ENCODE measurements at regions not wholly inside any gene's neighbourhood (a gene's known extent, or its start where the extent isn't known, plus 50 kb on each side); places are given as distances from the start of the nearest gene placed in this dataset.

DNA sequence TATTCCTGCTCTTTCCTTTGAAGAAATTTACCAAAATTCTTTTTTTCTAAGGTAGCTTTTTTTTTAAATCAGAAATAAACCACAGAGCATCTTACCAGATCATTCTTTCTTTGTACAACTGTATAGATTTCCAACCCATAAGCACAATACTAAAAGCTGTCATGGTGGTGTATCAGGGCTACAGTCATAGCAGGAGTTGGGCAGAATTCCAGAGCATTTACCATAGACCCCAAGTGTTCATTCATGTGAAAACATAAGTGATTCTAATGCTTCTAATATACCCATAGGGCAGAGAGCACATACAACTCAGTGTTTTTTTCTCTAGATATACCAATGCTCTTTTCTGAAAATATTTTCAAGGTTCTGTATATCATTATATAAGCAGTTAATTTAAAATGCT, 392.5 kb downstream of the FRK start:
- DNase-seq = no peak
- Mint-ChIP-seq H3K4me1 (no peaks in the 10 kb centered on the region), H3K9me3 (no peaks in the 10 kb centered on the region), H3K36me3 (ENCODE audit: low read depth) (no peaks in the 10 kb centered on the region), H3K4me3 (no peak overlapping the region), H3K27ac (no peak overlapping the region), H3K27me3 (ENCODE audit: low read depth, poor library complexity) (no peaks in the 10 kb centered on the region)
- TF ChIP-seq, protein P1, sequence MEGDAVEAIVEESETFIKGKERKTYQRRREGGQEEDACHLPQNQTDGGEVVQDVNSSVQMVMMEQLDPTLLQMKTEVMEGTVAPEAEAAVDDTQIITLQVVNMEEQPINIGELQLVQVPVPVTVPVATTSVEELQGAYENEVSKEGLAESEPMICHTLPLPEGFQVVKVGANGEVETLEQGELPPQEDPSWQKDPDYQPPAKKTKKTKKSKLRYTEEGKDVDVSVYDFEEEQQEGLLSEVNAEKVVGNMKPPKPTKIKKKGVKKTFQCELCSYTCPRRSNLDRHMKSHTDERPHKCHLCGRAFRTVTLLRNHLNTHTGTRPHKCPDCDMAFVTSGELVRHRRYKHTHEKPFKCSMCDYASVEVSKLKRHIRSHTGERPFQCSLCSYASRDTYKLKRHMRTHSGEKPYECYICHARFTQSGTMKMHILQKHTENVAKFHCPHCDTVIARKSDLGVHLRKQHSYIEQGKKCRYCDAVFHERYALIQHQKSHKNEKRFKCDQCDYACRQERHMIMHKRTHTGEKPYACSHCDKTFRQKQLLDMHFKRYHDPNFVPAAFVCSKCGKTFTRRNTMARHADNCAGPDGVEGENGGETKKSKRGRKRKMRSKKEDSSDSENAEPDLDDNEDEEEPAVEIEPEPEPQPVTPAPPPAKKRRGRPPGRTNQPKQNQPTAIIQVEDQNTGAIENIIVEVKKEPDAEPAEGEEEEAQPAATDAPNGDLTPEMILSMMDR (IDR thresholded peaks at IDR 0.05) = no peak

DNA sequence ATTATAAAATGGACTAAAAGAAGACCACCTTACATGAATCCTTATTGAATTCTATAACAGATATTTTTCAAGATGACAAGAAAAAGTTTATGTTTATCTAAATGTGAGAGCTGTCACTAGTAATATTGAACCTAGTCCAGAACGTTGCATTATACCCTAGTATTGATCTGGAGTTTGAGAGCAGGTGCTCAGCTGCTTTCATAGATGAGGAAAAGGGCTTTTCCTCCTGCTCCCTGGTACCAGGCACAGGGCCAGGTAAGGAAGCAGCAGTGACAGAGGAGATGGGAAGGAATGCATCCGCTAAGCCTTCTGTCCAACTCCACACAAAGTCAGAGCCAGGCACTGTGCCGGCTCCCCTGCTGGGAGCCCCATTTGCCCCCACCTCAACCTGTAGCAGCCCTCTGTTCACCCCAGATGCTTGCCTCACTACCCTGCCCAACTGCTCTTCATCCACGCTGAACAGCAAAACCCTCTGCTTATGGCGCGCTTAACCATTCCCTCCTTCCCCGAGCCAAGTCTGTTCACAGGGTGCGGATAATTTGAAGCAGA, 393.1 kb downstream of the FRK start:
- Mint-ChIP-seq H3K27ac (no peak overlapping the region), H3K27me3 (ENCODE audit: low read depth, poor library complexity) (no peaks in the 10 kb centered on the region), H3K4me1 (no peaks in the 10 kb centered on the region), H3K4me3 (no peak overlapping the region), H3K9me3 (no peaks in the 10 kb centered on the region), H3K36me3 (ENCODE audit: low read depth) (no peaks in the 10 kb centered on the region)
- DNase-seq = no peak
- TF ChIP-seq, protein P1 (IDR thresholded peaks at IDR 0.05) = no peak

DNA sequence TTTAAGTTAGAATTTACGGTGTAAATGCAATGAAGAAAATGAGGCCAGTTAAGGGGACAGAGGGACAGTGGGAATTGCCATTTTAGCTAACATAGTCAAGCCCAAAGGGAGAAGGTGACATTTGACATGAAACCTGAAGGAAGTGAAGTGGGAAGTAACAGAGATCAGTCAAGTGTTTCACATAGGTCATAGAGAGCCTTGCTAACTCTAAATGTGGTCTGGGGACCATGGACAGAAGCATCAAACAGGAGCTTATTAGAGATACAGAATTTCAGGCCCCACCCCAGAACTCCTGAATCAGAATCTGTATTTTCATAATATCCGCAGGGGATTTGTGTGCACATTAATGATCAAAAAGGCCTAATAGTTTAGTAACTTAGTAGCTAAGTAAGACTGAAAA, 393.7 kb downstream of the FRK start:
- TF ChIP-seq, protein P1 (IDR thresholded peaks at IDR 0.05) = no peak
- no peaks in the 10 kb centered on the region for H3K36me3 Mint-ChIP-seq (ENCODE audit: low read depth)
- DNase-seq = no peak
- no peak overlapping the region for H3K4me3 Mint-ChIP-seq
- no peaks in the 10 kb centered on the region for H3K27me3 Mint-ChIP-seq (ENCODE audit: low read depth, poor library complexity)
- no peaks in the 10 kb centered on the region for H3K4me1 Mint-ChIP-seq
- H3K9me3 Mint-ChIP-seq = no peaks in the 10 kb centered on the region
- H3K27ac Mint-ChIP-seq = no peak overlapping the region

DNA sequence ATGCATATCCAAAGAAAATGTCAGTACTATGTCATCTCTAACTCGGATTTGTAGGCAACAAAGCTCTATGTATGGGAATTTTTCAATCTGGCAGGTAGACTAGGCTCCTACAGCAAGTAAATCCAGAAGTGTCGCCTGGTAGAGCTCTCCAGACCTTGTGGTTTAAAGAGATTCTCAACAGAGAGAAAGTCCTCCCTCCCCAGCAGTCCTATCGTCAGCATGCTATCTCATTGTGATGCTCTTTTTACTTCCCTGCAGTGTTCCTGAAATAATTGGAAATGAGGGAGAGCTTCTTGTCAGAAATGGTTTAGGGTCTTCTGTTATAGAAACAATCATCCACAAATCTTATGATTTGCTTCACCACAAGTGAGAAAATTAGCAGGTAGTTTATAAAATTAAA, 395.4 kb downstream of the FRK start:
- no peaks in the 10 kb centered on the region for H3K9me3 Mint-ChIP-seq
- no peaks in the 10 kb centered on the region for H3K27me3 Mint-ChIP-seq (ENCODE audit: low read depth, poor library complexity)
- TF ChIP-seq, protein P1 (IDR thresholded peaks at IDR 0.05) = no peak
- H3K4me1 Mint-ChIP-seq = no peaks in the 10 kb centered on the region
- DNase-seq = no peak
- no peaks in the 10 kb centered on the region for H3K36me3 Mint-ChIP-seq (ENCODE audit: low read depth)
- no peak overlapping the region for H3K27ac Mint-ChIP-seq
- H3K4me3 Mint-ChIP-seq = no peak overlapping the region

DNA sequence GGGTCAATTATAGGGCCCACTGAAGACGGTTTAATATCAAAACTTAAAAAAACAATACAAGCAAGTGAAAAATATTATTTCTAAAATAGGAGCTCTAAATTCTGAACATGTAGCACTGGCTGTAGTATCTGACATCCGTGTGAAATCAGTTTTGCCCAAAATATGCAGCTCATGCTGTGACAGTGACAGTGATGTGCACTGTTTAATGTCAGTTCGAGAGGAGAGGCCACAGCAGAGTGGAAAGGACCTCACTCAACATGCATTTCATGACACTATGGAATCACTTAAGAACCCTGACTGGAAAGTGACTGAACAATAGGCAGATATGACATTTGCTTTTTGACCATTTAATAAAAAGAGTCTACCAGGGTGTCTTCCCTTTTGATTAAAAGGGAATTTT, 397.0 kb downstream of the FRK start:
- Mint-ChIP-seq H3K36me3 (ENCODE audit: low read depth) (no peaks in the 10 kb centered on the region), H3K27ac (no peak overlapping the region), H3K27me3 (ENCODE audit: low read depth, poor library complexity) (no peaks in the 10 kb centered on the region), H3K9me3 (no peaks in the 10 kb centered on the region), H3K4me3 (no peak overlapping the region), H3K4me1 (no peaks in the 10 kb centered on the region)
- no peak for DNase-seq
- TF ChIP-seq, protein P1 (IDR thresholded peaks at IDR 0.05) = no peak

DNA sequence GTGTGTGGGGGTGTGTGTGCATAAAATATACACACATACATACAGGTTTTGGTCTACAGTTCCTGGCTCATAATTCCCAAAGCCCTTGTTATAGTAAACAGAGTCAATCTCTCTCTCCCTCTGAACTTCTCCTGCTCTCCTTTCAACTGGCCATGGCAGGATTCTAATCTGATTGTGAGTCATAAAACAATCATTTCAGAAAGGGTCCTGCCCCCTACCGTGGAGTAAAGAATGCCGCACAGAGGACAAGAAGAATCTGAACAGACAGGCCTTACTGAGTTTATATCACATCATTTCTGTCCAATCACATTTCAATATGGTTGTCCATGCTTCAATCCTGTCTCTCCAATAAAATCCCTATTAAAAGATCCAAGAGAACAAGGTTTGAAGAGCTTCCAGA, 416.9 kb downstream of the FRK start:
- no peaks in the 10 kb centered on the region for H3K9me3 Mint-ChIP-seq
- no peak overlapping the region for H3K4me3 Mint-ChIP-seq
- no peak overlapping the region for H3K27ac Mint-ChIP-seq
- no peak for DNase-seq
- TF ChIP-seq, protein P1 (IDR thresholded peaks at IDR 0.05) = no peak
- H3K36me3 Mint-ChIP-seq (ENCODE audit: low read depth) = no peaks in the 10 kb centered on the region
- H3K4me1 Mint-ChIP-seq = no peaks in the 10 kb centered on the region
- no peaks in the 10 kb centered on the region for H3K27me3 Mint-ChIP-seq (ENCODE audit: low read depth, poor library complexity)
